HG03045 (cell line): ENCODE measurements at regions not wholly inside any gene's neighbourhood (a gene's known extent, or its start where the extent isn't known, plus 50 kb on each side); places are given as distances from the start of the nearest gene placed in this dataset.
"Not testable (repeated sequence)": the region's sequence is repeated elsewhere in the genome, so short reads cannot be mapped to it uniquely, and the experiment has no call there.

ENCODE experiments used
- ATAC-seq: cut with Tn5 transposase; IDR thresholded peaks from one replicate; pipeline ENCODE4 v1.9.1; 2021; ENCODE audit warnings: mild to moderate bottlenecking, moderate library complexity; ENCODE audit not compliant: unreplicated experiment

- not testable (repeated sequence) for ATAC-seq
Measured at GRCh38 chr12:20009965-20010364, 358.4 kb upstream of the PDE3A start.

GRCh38 chr12:20011200-20011599, 357.1 kb upstream of the PDE3A start:
- no peak for ATAC-seq

- no peak for ATAC-seq
Measured at GRCh38 chr12:20017802-20018201, 350.5 kb upstream of the PDE3A start.

- ATAC-seq: no peak
Measured at GRCh38 chr12:20018406-20018805, 349.9 kb upstream of the PDE3A start.

GRCh38 chr12:20024194-20024593, 344.1 kb upstream of the PDE3A start:
- no peak for ATAC-seq

GRCh38 chr12:20028033-20028432, 340.3 kb upstream of the PDE3A start:
- ATAC-seq: no peak

GRCh38 chr12:20030826-20031225, 337.5 kb upstream of the PDE3A start:
- no peak for ATAC-seq

- no peak for ATAC-seq
Measured at GRCh38 chr12:20039562-20039961, 328.8 kb upstream of the PDE3A start.

- no peak for ATAC-seq
Measured at GRCh38 chr12:20040184-20040583, 328.2 kb upstream of the PDE3A start.

GRCh38 chr12:20040831-20041230, 327.5 kb upstream of the PDE3A start:
- no peak for ATAC-seq

GRCh38 chr12:20044351-20044750, 324.0 kb upstream of the PDE3A start:
- ATAC-seq: no peak

GRCh38 chr12:20044846-20045245, 323.5 kb upstream of the PDE3A start:
- no peak for ATAC-seq

- no peak for ATAC-seq
Measured at GRCh38 chr12:20047901-20048300, 320.4 kb upstream of the PDE3A start.

- ATAC-seq: no peak
Measured at GRCh38 chr12:20050221-20050620, 318.1 kb upstream of the PDE3A start.

GRCh38 chr12:20053782-20054181, 314.6 kb upstream of the PDE3A start:
- ATAC-seq: no peak

GRCh38 chr12:20055856-20056255, 312.5 kb upstream of the PDE3A start:
- ATAC-seq: no peak

- ATAC-seq: no peak
Measured at GRCh38 chr12:20057398-20057797, 310.9 kb upstream of the PDE3A start.

GRCh38 chr12:20063116-20063515, 305.2 kb upstream of the PDE3A start:
- no peak for ATAC-seq

GRCh38 chr12:20077618-20078017, 290.7 kb upstream of the PDE3A start:
- ATAC-seq: no peak

- no peak for ATAC-seq
Measured at GRCh38 chr12:20089077-20089476, 279.3 kb upstream of the PDE3A start.

- ATAC-seq: not testable (repeated sequence)
Measured at GRCh38 chr12:20093190-20093810, 275.0 kb upstream of the PDE3A start.

GRCh38 chr12:20096430-20096829, 271.9 kb upstream of the PDE3A start:
- ATAC-seq: no peak

GRCh38 chr12:20097626-20098025, 270.7 kb upstream of the PDE3A start:
- no peak for ATAC-seq
